ENCODE measurements at regions not wholly inside any gene's neighbourhood (a gene's known extent, or its start where the extent isn't known, plus 50 kb on each side); places are given as distances from the start of the nearest gene placed in this dataset.

GRCh38 chr2:239630618-239631286 lies 229.9 kb upstream of the HDAC4 start:
- Histone ChIP-seq H3K4me1 (ENCODE audit: control insufficient read depth in 2 of 2, insufficient read depth in 2 of 2, low read length in 2 of 2) (peaks cover 28 to 40% of the 10 kb centered on the region in 2 donors), H3K9me3 (ENCODE audit: control insufficient read depth in 2 of 2, insufficient read depth in 1 of 2, low read length in 1 of 2) (peaks cover 0 to 10% of the 10 kb centered on the region in 2 donors), H3K27me3 (ENCODE audit: control insufficient read depth in 2 of 2, insufficient read depth in 1 of 2, low read length in 1 of 2) (no peaks in the 10 kb centered on the region), H3K36me3 (ENCODE audit: control insufficient read depth in 2 of 2, insufficient read depth in 2 of 2, low read length in 1 of 2) (no peaks in the 10 kb centered on the region), H3K4me3 (ENCODE audit: low read length in 2 of 2) (no peak overlapping the region), H3K27ac (ENCODE audit: low read depth in 1 of 2, low read length in 1 of 2) (no peak overlapping the region)
- 93% methylated on average over 13 of the region's 13 CpGs for WGBS
- no peak for DNase-seq (ENCODE audit: low read depth in 6 of 9, low spot score in 9 of 9)

GRCh38 chr2:239629926-239630617 lies 229.3 kb upstream of the HDAC4 start:
- WGBS: 64% methylated on average over 7 of the region's 7 CpGs
- no peak overlapping the region for H3K27ac ChIP-seq (ENCODE audit: low read depth in 1 of 2, low read length in 1 of 2)
- no peaks in the 10 kb centered on the region for H3K27me3 ChIP-seq (ENCODE audit: control insufficient read depth in 2 of 2, insufficient read depth in 1 of 2, low read length in 1 of 2)
- H3K4me3 ChIP-seq (ENCODE audit: low read length in 2 of 2): no peak overlapping the region
- no peaks in the 10 kb centered on the region for H3K36me3 ChIP-seq (ENCODE audit: control insufficient read depth in 2 of 2, insufficient read depth in 2 of 2, low read length in 1 of 2)
- peaks cover 35 to 47% of the 10 kb centered on the region in 2 donors for H3K4me1 ChIP-seq (ENCODE audit: control insufficient read depth in 2 of 2, insufficient read depth in 2 of 2, low read length in 2 of 2)
- peak in 1 of 9 donors; percentile 42 for DNase-seq (ENCODE audit: low read depth in 6 of 9, low spot score in 9 of 9)
- peaks cover 0 to 5% of the 10 kb centered on the region in 2 donors for H3K9me3 ChIP-seq (ENCODE audit: control insufficient read depth in 2 of 2, insufficient read depth in 1 of 2, low read length in 1 of 2)

- peaks cover 54 to 70% of the 10 kb centered on the region in 2 donors for H3K4me1 ChIP-seq (ENCODE audit: control insufficient read depth in 2 of 2, insufficient read depth in 2 of 2, low read length in 2 of 2)
- peak in 4 of 9 donors; percentile 42 to 72 (median 51) for DNase-seq (ENCODE audit: low read depth in 6 of 9, low spot score in 9 of 9)
- 65% methylated on average over 16 of the region's 16 CpGs for WGBS
- H3K27ac ChIP-seq (ENCODE audit: low read depth in 1 of 2, low read length in 1 of 2): peak overlapping the region in 1 of 2 donors; percentile 90
- no peak overlapping the region for H3K4me3 ChIP-seq (ENCODE audit: low read length in 2 of 2)
- H3K9me3 ChIP-seq (ENCODE audit: control insufficient read depth in 2 of 2, insufficient read depth in 1 of 2, low read length in 1 of 2): no peaks in the 10 kb centered on the region
- no peaks in the 10 kb centered on the region for H3K27me3 ChIP-seq (ENCODE audit: control insufficient read depth in 2 of 2, insufficient read depth in 1 of 2, low read length in 1 of 2)
- H3K36me3 ChIP-seq (ENCODE audit: control insufficient read depth in 2 of 2, insufficient read depth in 2 of 2, low read length in 1 of 2): no peaks in the 10 kb centered on the region
Measured at GRCh38 chr2:239626961-239627592, 226.3 kb upstream of the HDAC4 start.

- peak overlapping the region; percentile 90 to 92 for H3K27ac ChIP-seq (ENCODE audit: low read depth in 1 of 2, low read length in 1 of 2)
- no peaks in the 10 kb centered on the region for H3K36me3 ChIP-seq (ENCODE audit: control insufficient read depth in 2 of 2, insufficient read depth in 2 of 2, low read length in 1 of 2)
- H3K4me3 ChIP-seq (ENCODE audit: low read length in 2 of 2): no peak overlapping the region
- 66% methylated on average over 8 of the region's 8 CpGs for WGBS
- peaks cover 59 to 77% of the 10 kb centered on the region in 2 donors for H3K4me1 ChIP-seq (ENCODE audit: control insufficient read depth in 2 of 2, insufficient read depth in 2 of 2, low read length in 2 of 2)
- no peaks in the 10 kb centered on the region for H3K27me3 ChIP-seq (ENCODE audit: control insufficient read depth in 2 of 2, insufficient read depth in 1 of 2, low read length in 1 of 2)
- DNase-seq (ENCODE audit: low read depth in 6 of 9, low spot score in 9 of 9): peak in 4 of 9 donors; percentile 63 to 83 (median 63)
- H3K9me3 ChIP-seq (ENCODE audit: control insufficient read depth in 2 of 2, insufficient read depth in 1 of 2, low read length in 1 of 2): no peaks in the 10 kb centered on the region
Measured at GRCh38 chr2:239625971-239626734, 225.3 kb upstream of the HDAC4 start.

- Histone ChIP-seq H3K9me3 (ENCODE audit: control insufficient read depth in 2 of 2, insufficient read depth in 1 of 2, low read length in 1 of 2) (no peaks in the 10 kb centered on the region), H3K4me1 (ENCODE audit: control insufficient read depth in 2 of 2, insufficient read depth in 2 of 2, low read length in 2 of 2) (peaks cover 53 to 73% of the 10 kb centered on the region in 2 donors), H3K4me3 (ENCODE audit: low read length in 2 of 2) (no peak overlapping the region), H3K27me3 (ENCODE audit: control insufficient read depth in 2 of 2, insufficient read depth in 1 of 2, low read length in 1 of 2) (no peaks in the 10 kb centered on the region), H3K36me3 (ENCODE audit: control insufficient read depth in 2 of 2, insufficient read depth in 2 of 2, low read length in 1 of 2) (no peaks in the 10 kb centered on the region), H3K27ac (ENCODE audit: low read depth in 1 of 2, low read length in 1 of 2) (peak overlapping the region; percentile 90 to 92)
- WGBS: 69% methylated on average over 17 of the region's 17 CpGs
- peak in 3 of 9 donors; percentile 50 to 78 (median 53) for DNase-seq (ENCODE audit: low read depth in 6 of 9, low spot score in 9 of 9)
Measured at GRCh38 chr2:239625156-239625845, 224.5 kb upstream of the HDAC4 start.

GRCh38 chr2:239621611-239622010 lies 220.8 kb upstream of the HDAC4 start:
- peaks cover 49 to 66% of the 10 kb centered on the region in 2 donors for H3K4me1 ChIP-seq (ENCODE audit: control insufficient read depth in 2 of 2, insufficient read depth in 2 of 2, low read length in 2 of 2)
- no peak overlapping the region for H3K4me3 ChIP-seq (ENCODE audit: low read length in 2 of 2)
- H3K9me3 ChIP-seq (ENCODE audit: control insufficient read depth in 2 of 2, insufficient read depth in 1 of 2, low read length in 1 of 2): no peaks in the 10 kb centered on the region
- no peak overlapping the region for H3K27ac ChIP-seq (ENCODE audit: low read depth in 1 of 2, low read length in 1 of 2)
- DNase-seq (ENCODE audit: low read depth in 6 of 9, low spot score in 9 of 9): no peak
- WGBS: 97% methylated on average over 8 of the region's 8 CpGs
- no peaks in the 10 kb centered on the region for H3K27me3 ChIP-seq (ENCODE audit: control insufficient read depth in 2 of 2, insufficient read depth in 1 of 2, low read length in 1 of 2)
- no peaks in the 10 kb centered on the region for H3K36me3 ChIP-seq (ENCODE audit: control insufficient read depth in 2 of 2, insufficient read depth in 2 of 2, low read length in 1 of 2)

GRCh38 chr2:239619369-239619768 lies 218.5 kb upstream of the HDAC4 start:
- peak in 2 of 9 donors; percentile 44 to 63 for DNase-seq (ENCODE audit: low read depth in 6 of 9, low spot score in 9 of 9)
- Histone ChIP-seq H3K4me1 (ENCODE audit: control insufficient read depth in 2 of 2, insufficient read depth in 2 of 2, low read length in 2 of 2) (peaks cover 30 to 49% of the 10 kb centered on the region in 2 donors), H3K9me3 (ENCODE audit: control insufficient read depth in 2 of 2, insufficient read depth in 1 of 2, low read length in 1 of 2) (peaks cover 1 to 5% of the 10 kb centered on the region in 2 donors), H3K4me3 (ENCODE audit: low read length in 2 of 2) (no peak overlapping the region), H3K27ac (ENCODE audit: low read depth in 1 of 2, low read length in 1 of 2) (peak overlapping the region in 1 of 2 donors; percentile 55), H3K27me3 (ENCODE audit: control insufficient read depth in 2 of 2, insufficient read depth in 1 of 2, low read length in 1 of 2) (no peaks in the 10 kb centered on the region), H3K36me3 (ENCODE audit: control insufficient read depth in 2 of 2, insufficient read depth in 2 of 2, low read length in 1 of 2) (no peaks in the 10 kb centered on the region)
- WGBS: 15% methylated on average over 1 of the region's 1 CpG

GRCh38 chr2:239616729-239617128 lies 215.9 kb upstream of the HDAC4 start:
- no peaks in the 10 kb centered on the region for H3K36me3 ChIP-seq (ENCODE audit: control insufficient read depth in 2 of 2, insufficient read depth in 2 of 2, low read length in 1 of 2)
- H3K9me3 ChIP-seq (ENCODE audit: control insufficient read depth in 2 of 2, insufficient read depth in 1 of 2, low read length in 1 of 2): peaks cover 1 to 6% of the 10 kb centered on the region in 2 donors
- H3K27me3 ChIP-seq (ENCODE audit: control insufficient read depth in 2 of 2, insufficient read depth in 1 of 2, low read length in 1 of 2): no peaks in the 10 kb centered on the region
- H3K27ac ChIP-seq (ENCODE audit: low read depth in 1 of 2, low read length in 1 of 2): no peak overlapping the region
- WGBS: 97% methylated on average over 2 of the region's 2 CpGs
- no peak for DNase-seq (ENCODE audit: low read depth in 6 of 9, low spot score in 9 of 9)
- H3K4me3 ChIP-seq (ENCODE audit: low read length in 2 of 2): no peak overlapping the region
- peaks cover 15 to 29% of the 10 kb centered on the region in 2 donors for H3K4me1 ChIP-seq (ENCODE audit: control insufficient read depth in 2 of 2, insufficient read depth in 2 of 2, low read length in 2 of 2)
